ENCODE measurements at regions not wholly inside any gene's neighbourhood (a gene's known extent, or its start where the extent isn't known, plus 50 kb on each side); places are given as distances from the start of the nearest gene placed in this dataset.

DNA sequence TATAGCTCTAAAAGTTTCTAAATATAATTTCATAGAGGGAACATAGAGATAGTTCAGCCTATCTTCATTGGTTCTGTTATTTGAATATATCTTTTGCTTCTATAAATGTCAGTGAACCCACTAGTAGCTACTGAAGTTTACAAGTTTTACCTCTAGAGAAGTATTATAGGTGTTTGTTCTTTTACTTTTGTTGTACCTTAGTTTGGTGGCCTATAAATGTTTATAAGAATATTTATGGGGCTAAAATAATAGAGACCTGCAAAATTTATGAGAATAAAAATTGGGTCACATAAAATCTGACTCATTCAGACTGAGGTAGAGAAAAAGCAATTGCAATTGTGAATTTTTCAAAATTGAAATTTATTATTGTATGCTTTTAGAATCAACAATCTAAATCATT, 162.6 kb downstream of the SERPINI1 start:
- Histone ChIP-seq H3K27ac (ENCODE audit: low read length) (no peak overlapping the region), H3K9me3 (ENCODE audit: control insufficient read depth, insufficient read depth, low read length) (no peaks in the 10 kb centered on the region), H3K36me3 (ENCODE audit: control insufficient read depth, insufficient read depth, low read length) (no peaks in the 10 kb centered on the region), H3K27me3 (ENCODE audit: control insufficient read depth, insufficient read depth, low read length) (no peaks in the 10 kb centered on the region), H3K4me1 (ENCODE audit: control insufficient read depth, insufficient read depth, low read length) (no peaks in the 10 kb centered on the region), H3K4me3 (ENCODE audit: low read length) (no peak overlapping the region)
- DNase-seq (ENCODE audit: low read depth, low spot score) = no peak

DNA sequence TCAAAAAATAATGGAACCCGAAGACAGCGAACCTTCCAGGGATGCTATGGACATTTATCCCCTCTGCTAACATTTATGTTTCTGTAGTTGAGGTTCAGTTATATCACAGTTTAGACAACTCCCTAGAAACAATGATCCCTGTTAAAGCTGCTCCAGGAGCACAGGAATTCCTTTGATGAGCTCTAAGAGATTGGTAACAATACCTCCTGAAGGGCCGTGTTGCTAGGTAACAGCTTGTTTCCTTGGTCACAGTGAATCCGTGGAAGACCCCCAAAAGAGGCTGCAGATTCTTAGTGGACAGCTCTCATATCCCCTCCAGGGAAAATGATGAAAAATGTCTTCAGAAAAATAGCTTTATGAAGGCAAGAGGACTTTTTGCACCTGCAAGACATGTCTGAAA, 160.2 kb downstream of the SERPINI1 start:
- no peaks in the 10 kb centered on the region for H3K4me1 ChIP-seq (ENCODE audit: control insufficient read depth, insufficient read depth, low read length)
- WGBS (ENCODE audit: insufficient coverage, insufficient read length) = no CpG with 5 or more reads among the region's 4 CpGs
- H3K27ac ChIP-seq (ENCODE audit: low read length) = no peak overlapping the region
- no peaks in the 10 kb centered on the region for H3K36me3 ChIP-seq (ENCODE audit: control insufficient read depth, insufficient read depth, low read length)
- no peak overlapping the region for H3K4me3 ChIP-seq (ENCODE audit: low read length)
- no peaks in the 10 kb centered on the region for H3K27me3 ChIP-seq (ENCODE audit: control insufficient read depth, insufficient read depth, low read length)
- DNase-seq (ENCODE audit: low read depth, low spot score) = peak; percentile 37
- H3K9me3 ChIP-seq (ENCODE audit: control insufficient read depth, insufficient read depth, low read length) = no peaks in the 10 kb centered on the region

DNA sequence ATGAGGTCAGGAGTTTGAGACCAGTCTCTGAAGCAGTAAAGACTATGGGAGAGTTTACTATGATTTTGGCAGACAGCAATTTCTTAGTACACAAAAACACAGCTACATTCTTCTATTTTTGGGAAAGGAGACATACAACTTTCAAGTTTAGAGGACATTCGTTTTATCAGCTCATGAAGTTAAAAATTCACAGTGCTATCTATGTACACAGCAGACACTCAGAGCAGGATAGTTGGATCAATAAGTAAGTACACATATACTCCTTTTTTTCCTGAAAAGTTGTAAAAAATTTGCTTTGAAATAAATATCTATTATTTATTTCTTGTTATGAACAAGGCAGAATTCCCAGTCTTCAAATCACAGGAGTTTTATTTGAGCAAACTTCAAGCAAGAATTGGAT, 159.7 kb downstream of the SERPINI1 start:
- H3K36me3 ChIP-seq (ENCODE audit: control insufficient read depth, insufficient read depth, low read length) = no peaks in the 10 kb centered on the region
- no peak for DNase-seq (ENCODE audit: low read depth, low spot score)
- no peak overlapping the region for H3K27ac ChIP-seq (ENCODE audit: low read length)
- no peaks in the 10 kb centered on the region for H3K9me3 ChIP-seq (ENCODE audit: control insufficient read depth, insufficient read depth, low read length)
- no peaks in the 10 kb centered on the region for H3K4me1 ChIP-seq (ENCODE audit: control insufficient read depth, insufficient read depth, low read length)
- no CpG with 5 or more reads among the region's 1 CpG for WGBS (ENCODE audit: insufficient coverage, insufficient read length)
- no peak overlapping the region for H3K4me3 ChIP-seq (ENCODE audit: low read length)
- H3K27me3 ChIP-seq (ENCODE audit: control insufficient read depth, insufficient read depth, low read length) = no peaks in the 10 kb centered on the region

DNA sequence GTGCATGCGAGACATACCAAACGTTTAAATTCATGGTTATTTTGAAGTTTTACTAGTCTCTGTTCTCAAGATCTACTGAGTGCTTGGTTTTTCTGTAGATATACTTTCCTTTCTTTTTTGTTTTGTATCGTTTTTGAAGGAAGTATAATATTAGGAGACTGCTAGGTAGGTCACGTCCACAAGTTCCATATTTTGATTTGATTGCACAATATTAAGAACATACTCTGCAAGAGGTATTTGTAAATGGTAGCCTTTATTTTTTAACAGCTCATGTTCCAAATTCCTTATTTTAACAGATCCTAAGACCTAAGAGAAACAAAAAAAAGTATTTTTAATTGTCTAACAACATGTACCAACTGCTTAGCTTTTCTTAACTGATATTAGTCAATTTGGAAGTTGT, 156.7 kb downstream of the SERPINI1 start:
- no peaks in the 10 kb centered on the region for H3K9me3 ChIP-seq (ENCODE audit: control insufficient read depth, insufficient read depth, low read length)
- no peak overlapping the region for H3K4me3 ChIP-seq (ENCODE audit: low read length)
- no peak overlapping the region for H3K27ac ChIP-seq (ENCODE audit: low read length)
- H3K4me1 ChIP-seq (ENCODE audit: control insufficient read depth, insufficient read depth, low read length) = no peaks in the 10 kb centered on the region
- no peak for DNase-seq (ENCODE audit: low read depth, low spot score)
- no CpG with 5 or more reads among the region's 4 CpGs for WGBS (ENCODE audit: insufficient coverage, insufficient read length)
- no peaks in the 10 kb centered on the region for H3K27me3 ChIP-seq (ENCODE audit: control insufficient read depth, insufficient read depth, low read length)
- H3K36me3 ChIP-seq (ENCODE audit: control insufficient read depth, insufficient read depth, low read length) = no peaks in the 10 kb centered on the region

DNA sequence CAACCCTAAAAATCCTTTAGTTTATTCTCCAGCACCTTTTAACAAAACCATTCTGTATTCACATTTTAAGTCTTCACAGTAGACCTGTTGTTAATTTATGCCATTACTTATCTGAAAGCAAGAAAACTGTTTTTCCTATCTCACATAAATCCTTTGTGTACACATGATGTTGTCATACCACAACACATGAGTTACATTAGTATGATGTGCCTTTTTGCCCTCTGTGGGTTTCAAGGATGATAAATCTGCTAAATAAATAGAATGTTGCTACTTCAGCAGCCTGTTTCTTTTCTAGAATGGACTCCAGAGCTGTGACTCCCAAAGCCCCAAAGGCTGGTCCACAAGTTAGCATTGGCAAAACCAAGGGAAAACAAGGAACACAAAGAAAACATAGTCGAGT, 151.6 kb downstream of the SERPINI1 start:
- Histone ChIP-seq H3K9me3 (ENCODE audit: control insufficient read depth, insufficient read depth, low read length) (no peaks in the 10 kb centered on the region), H3K36me3 (ENCODE audit: control insufficient read depth, insufficient read depth, low read length) (no peaks in the 10 kb centered on the region), H3K27me3 (ENCODE audit: control insufficient read depth, insufficient read depth, low read length) (no peaks in the 10 kb centered on the region), H3K4me1 (ENCODE audit: control insufficient read depth, insufficient read depth, low read length) (no peaks in the 10 kb centered on the region), H3K4me3 (ENCODE audit: low read length) (no peak overlapping the region), H3K27ac (ENCODE audit: low read length) (no peak overlapping the region)
- no peak for DNase-seq (ENCODE audit: low read depth, low spot score)
- no CpG with 5 or more reads among the region's 1 CpG for WGBS (ENCODE audit: insufficient coverage, insufficient read length)

DNA sequence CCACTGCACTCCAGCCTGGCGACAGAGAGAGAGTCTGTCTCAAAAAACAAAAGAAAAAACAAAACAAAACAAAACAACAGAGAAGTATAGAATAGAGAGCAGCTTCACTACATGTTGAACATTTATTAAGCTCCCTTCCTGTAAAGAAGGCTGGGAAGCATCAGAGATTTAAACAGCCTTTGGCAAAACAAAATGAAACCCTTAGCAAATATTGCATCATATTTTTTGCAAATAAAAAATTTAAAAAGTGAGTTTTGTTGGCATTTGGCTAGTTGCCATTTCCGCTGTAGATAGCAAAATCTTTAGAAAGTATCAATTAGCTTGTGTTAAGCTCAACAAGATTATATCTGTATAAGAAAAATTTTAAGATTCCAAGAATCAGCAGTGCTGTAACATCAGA, 151.2 kb downstream of the SERPINI1 start:
- no CpG with 5 or more reads among the region's 2 CpGs for WGBS (ENCODE audit: insufficient coverage, insufficient read length)
- no peaks in the 10 kb centered on the region for H3K4me1 ChIP-seq (ENCODE audit: control insufficient read depth, insufficient read depth, low read length)
- no peak overlapping the region for H3K27ac ChIP-seq (ENCODE audit: low read length)

DNA sequence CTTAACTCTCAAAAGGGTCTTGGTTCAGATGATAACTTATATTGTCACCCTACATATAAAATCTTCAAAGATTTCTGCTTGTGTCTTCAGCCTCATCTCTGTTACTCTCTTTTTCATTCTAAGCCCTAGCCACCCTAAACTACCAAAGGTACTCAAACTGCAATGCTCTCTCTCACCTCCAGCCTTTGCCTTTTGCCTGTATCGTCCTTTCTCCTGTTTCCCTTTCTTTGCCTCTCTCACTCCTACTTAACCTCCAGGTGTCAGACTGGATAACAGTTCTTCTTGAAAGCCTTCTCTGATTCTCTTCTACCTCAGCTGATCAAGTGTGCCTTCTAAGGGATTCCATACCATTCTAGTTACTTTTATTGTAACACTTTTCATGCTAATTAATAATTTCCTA, 149.8 kb downstream of the SERPINI1 start:
- H3K36me3 ChIP-seq (ENCODE audit: control insufficient read depth, insufficient read depth, low read length) = no peaks in the 10 kb centered on the region
- H3K27me3 ChIP-seq (ENCODE audit: control insufficient read depth, insufficient read depth, low read length) = no peaks in the 10 kb centered on the region
- no peaks in the 10 kb centered on the region for H3K4me1 ChIP-seq (ENCODE audit: control insufficient read depth, insufficient read depth, low read length)
- no CpG with 5 or more reads among the region's 1 CpG for WGBS (ENCODE audit: insufficient coverage, insufficient read length)
- H3K4me3 ChIP-seq (ENCODE audit: low read length) = no peak overlapping the region
- no peaks in the 10 kb centered on the region for H3K9me3 ChIP-seq (ENCODE audit: control insufficient read depth, insufficient read depth, low read length)
- DNase-seq (ENCODE audit: low read depth, low spot score) = peak; percentile 13
- H3K27ac ChIP-seq (ENCODE audit: low read length) = no peak overlapping the region

More for the DNA sequence above, 151.2 kb downstream of the SERPINI1 start:
- H3K9me3 ChIP-seq (ENCODE audit: control insufficient read depth, insufficient read depth, low read length) = no peaks in the 10 kb centered on the region
- H3K4me3 ChIP-seq (ENCODE audit: low read length) = no peak overlapping the region
- no peaks in the 10 kb centered on the region for H3K36me3 ChIP-seq (ENCODE audit: control insufficient read depth, insufficient read depth, low read length)
- H3K27me3 ChIP-seq (ENCODE audit: control insufficient read depth, insufficient read depth, low read length) = no peaks in the 10 kb centered on the region
- no peak for DNase-seq (ENCODE audit: low read depth, low spot score)

DNA sequence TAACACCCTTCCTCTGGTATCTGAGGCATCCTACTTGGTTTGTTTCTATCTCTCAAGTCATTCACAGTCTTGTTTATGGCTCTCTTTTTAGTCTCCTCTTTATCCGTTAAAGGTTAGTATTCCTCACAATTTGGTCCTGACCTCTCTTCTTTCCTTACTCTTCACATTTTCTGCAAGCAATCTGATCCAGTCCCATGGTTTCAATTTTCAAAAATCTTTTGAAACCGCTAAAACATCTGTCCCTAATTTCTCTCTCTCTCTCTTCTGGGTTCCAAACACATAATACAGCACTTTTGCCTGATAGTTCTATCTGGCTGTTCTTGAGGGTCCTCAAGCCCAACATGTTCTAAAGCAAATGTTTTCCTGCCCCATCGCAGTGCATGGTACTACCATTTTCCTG, 149.0 kb downstream of the SERPINI1 start:
- whole genome bisulfite sequencing (ENCODE audit: insufficient coverage, insufficient read length) = no CpG with 5 or more reads among the region's 3 CpGs
- Histone ChIP-seq H3K27ac (ENCODE audit: low read length) (no peak overlapping the region), H3K36me3 (ENCODE audit: control insufficient read depth, insufficient read depth, low read length) (no peaks in the 10 kb centered on the region), H3K27me3 (ENCODE audit: control insufficient read depth, insufficient read depth, low read length) (no peaks in the 10 kb centered on the region), H3K9me3 (ENCODE audit: control insufficient read depth, insufficient read depth, low read length) (no peaks in the 10 kb centered on the region), H3K4me1 (ENCODE audit: control insufficient read depth, insufficient read depth, low read length) (no peaks in the 10 kb centered on the region), H3K4me3 (ENCODE audit: low read length) (no peak overlapping the region)
- no peak for DNase-seq (ENCODE audit: low read depth, low spot score)

DNA sequence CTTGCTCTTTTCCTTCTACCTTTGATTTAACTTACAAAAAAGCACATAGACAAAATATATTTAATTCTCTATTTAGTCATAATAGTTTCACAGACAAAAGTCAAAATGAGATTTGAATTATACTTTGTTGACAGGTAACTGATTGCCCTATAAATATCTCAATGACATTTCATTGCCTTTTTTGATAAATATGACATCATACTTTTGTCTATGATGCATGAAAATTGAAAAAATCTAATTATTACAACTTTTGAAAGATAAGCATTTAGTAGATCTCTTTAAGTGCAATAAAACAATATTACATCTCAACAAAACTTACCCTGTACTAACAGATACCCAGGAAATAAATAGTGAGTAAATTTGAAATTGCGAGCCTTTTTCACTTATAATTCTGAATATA, 147.9 kb downstream of the SERPINI1 start:
- no CpG with 5 or more reads among the region's 1 CpG for WGBS (ENCODE audit: insufficient coverage, insufficient read length)

DNA sequence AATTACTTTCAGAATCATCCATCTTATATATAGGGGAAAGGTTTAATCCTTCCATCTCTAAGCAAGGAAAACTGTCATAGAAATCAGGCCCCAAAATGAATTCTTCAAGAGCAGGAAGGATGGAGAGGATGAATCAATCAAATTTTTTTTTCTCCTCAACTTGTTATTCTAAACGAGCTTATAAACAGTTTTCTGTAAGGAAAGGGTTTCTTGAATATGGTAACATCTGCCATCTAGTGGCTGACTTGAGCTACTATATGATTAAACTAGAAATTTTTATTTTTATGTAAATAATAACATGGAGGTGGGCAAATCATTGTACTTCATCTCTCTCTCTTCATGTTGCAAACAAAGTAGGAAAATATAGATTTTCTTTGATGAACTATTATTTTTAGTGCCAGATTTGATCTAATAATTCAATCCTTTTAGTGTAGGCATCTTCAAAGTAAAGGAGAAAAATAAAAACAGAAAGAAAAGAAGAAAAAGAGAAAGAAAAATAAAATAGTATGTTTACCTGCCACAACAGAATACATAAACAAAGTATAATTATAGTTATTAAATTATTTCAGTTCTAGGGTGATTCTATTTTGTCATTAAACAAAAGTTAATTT, 146.6 kb downstream of the SERPINI1 start:
- H3K9me3 ChIP-seq (ENCODE audit: control insufficient read depth, insufficient read depth, low read length) = no peaks in the 10 kb centered on the region
- H3K36me3 ChIP-seq (ENCODE audit: control insufficient read depth, insufficient read depth, low read length) = no peaks in the 10 kb centered on the region
- WGBS (ENCODE audit: insufficient coverage, insufficient read length) = no CpG with 5 or more reads among the region's 1 CpG
- H3K27me3 ChIP-seq (ENCODE audit: control insufficient read depth, insufficient read depth, low read length) = no peaks in the 10 kb centered on the region
- no peak for DNase-seq (ENCODE audit: low read depth, low spot score)
- H3K4me1 ChIP-seq (ENCODE audit: control insufficient read depth, insufficient read depth, low read length) = no peaks in the 10 kb centered on the region
- H3K4me3 ChIP-seq (ENCODE audit: low read length) = no peak overlapping the region
- H3K27ac ChIP-seq (ENCODE audit: low read length) = no peak overlapping the region

More for the DNA sequence above, 147.9 kb downstream of the SERPINI1 start:
- H3K27me3 ChIP-seq (ENCODE audit: control insufficient read depth, insufficient read depth, low read length) = no peaks in the 10 kb centered on the region
- H3K27ac ChIP-seq (ENCODE audit: low read length) = no peak overlapping the region
- H3K36me3 ChIP-seq (ENCODE audit: control insufficient read depth, insufficient read depth, low read length) = no peaks in the 10 kb centered on the region
- no peaks in the 10 kb centered on the region for H3K9me3 ChIP-seq (ENCODE audit: control insufficient read depth, insufficient read depth, low read length)
- no peak for DNase-seq (ENCODE audit: low read depth, low spot score)
- H3K4me1 ChIP-seq (ENCODE audit: control insufficient read depth, insufficient read depth, low read length) = no peaks in the 10 kb centered on the region
- H3K4me3 ChIP-seq (ENCODE audit: low read length) = no peak overlapping the region

DNA sequence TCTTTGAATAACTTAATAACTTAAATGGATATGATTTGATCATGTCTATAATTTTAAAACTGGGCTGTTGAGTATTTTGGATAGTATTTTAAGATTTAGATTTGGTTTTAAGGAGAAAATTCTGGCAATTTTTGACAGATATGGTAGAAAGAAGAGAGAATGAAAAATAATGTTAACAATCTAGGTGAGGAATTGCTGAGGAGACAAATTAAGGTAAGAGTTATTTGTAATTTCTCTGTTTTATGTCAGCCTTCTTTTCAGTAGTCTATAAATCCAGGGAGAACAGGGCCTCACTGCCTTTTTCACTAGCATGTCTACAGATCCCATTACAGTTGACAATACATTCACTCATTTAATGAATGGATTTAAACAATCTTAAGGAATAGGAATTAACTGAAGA, 144.7 kb downstream of the SERPINI1 start:
- no peaks in the 10 kb centered on the region for H3K36me3 ChIP-seq (ENCODE audit: control insufficient read depth, insufficient read depth, low read length)
- no peaks in the 10 kb centered on the region for H3K4me1 ChIP-seq (ENCODE audit: control insufficient read depth, insufficient read depth, low read length)
- no peak for DNase-seq (ENCODE audit: low read depth, low spot score)
- H3K27ac ChIP-seq (ENCODE audit: low read length) = no peak overlapping the region
- H3K4me3 ChIP-seq (ENCODE audit: low read length) = no peak overlapping the region
- H3K27me3 ChIP-seq (ENCODE audit: control insufficient read depth, insufficient read depth, low read length) = no peaks in the 10 kb centered on the region
- H3K9me3 ChIP-seq (ENCODE audit: control insufficient read depth, insufficient read depth, low read length) = no peaks in the 10 kb centered on the region
